Activated CD4-positive, alpha-beta T cell treated with anti-CD3 and anti-CD28 coated beads, Interleukin-2, Interleukin-4, amounts not matched to agents 100 ng/mL and 50 ng/mL, durations not matched to agents 16 hours and 8 hours (primary cell): ENCODE measurements at regions not wholly inside any gene's neighbourhood (a gene's known extent, or its start where the extent isn't known, plus 50 kb on each side); places are given as distances from the start of the nearest gene placed in this dataset.

ENCODE experiments used
- DNase-seq: peaks from one replicate; pipeline ENCODE4 v3.0.0-alpha.2; 2020; ENCODE audit warnings: low spot score

GRCh38 chr2:239765076-239765845 is 259.9 kb downstream of the NDUFA10 start:
- DNase-seq = no peak

- no peak for DNase-seq
These were observed 261.6 kb downstream of the NDUFA10 start for GRCh38 chr2:239763433-239764097.

- no peak for DNase-seq
These were observed 262.4 kb downstream of the NDUFA10 start for GRCh38 chr2:239762655-239763269.

- no peak for DNase-seq
These were observed 263.0 kb downstream of the NDUFA10 start for GRCh38 chr2:239762106-239762505.

GRCh38 chr2:239760596-239760995 is 264.5 kb downstream of the NDUFA10 start:
- DNase-seq = no peak

GRCh38 chr2:239758279-239758877 is 266.8 kb downstream of the NDUFA10 start:
- no peak for DNase-seq

- DNase-seq = no peak
These were observed 268.1 kb downstream of the NDUFA10 start for GRCh38 chr2:239756790-239757760.

- no peak for DNase-seq
These were observed 268.9 kb downstream of the NDUFA10 start for GRCh38 chr2:239756031-239756789.

- DNase-seq = no peak
These were observed 271.7 kb downstream of the NDUFA10 start for GRCh38 chr2:239753401-239753837.

GRCh38 chr2:239752951-239753350 is 272.2 kb downstream of the NDUFA10 start:
- no peak for DNase-seq

GRCh38 chr2:239751679-239752355 is 273.3 kb downstream of the NDUFA10 start:
- DNase-seq = peak; percentile 10

GRCh38 chr2:239750929-239751678 is 274.0 kb downstream of the NDUFA10 start:
- DNase-seq = no peak

GRCh38 chr2:239750045-239750835 is 274.9 kb downstream of the NDUFA10 start:
- DNase-seq = no peak

GRCh38 chr2:239749272-239749873 is 275.8 kb downstream of the NDUFA10 start:
- no peak for DNase-seq

GRCh38 chr2:239748811-239749210 is 276.3 kb downstream of the NDUFA10 start:
- DNase-seq = no peak

GRCh38 chr2:239747771-239748170 is 277.4 kb downstream of the NDUFA10 start:
- DNase-seq = no peak

GRCh38 chr2:239747274-239747673 is 277.9 kb downstream of the NDUFA10 start:
- no peak for DNase-seq
